ENCODE measurements at regions not wholly inside any gene's neighbourhood (a gene's known extent, or its start where the extent isn't known, plus 50 kb on each side); places are given as distances from the start of the nearest gene placed in this dataset.
"Not testable (repeated sequence)": the region's sequence is repeated elsewhere in the genome, so short reads cannot be mapped to it uniquely, and the experiment has no call there.

GRCh38 chr1:100597061-100597741 is 59.3 kb downstream of the GPR88 start:
- TF ChIP-seq CTCF (conservative IDR thresholded peaks at IDR 0.05; ENCODE audit: low read depth, low read length) = no peak
- peak; percentile 71 for DNase-seq (ENCODE audit: low read depth)
- H3K4me3 ChIP-seq (ENCODE audit: low read depth, low read length) = no peak overlapping the region

GRCh38 chr1:100597784-100598183 is 59.8 kb downstream of the GPR88 start:
- no peak for TF ChIP-seq CTCF (conservative IDR thresholded peaks at IDR 0.05; ENCODE audit: low read depth, low read length)
- H3K4me3 ChIP-seq (ENCODE audit: low read depth, low read length) = no peak overlapping the region
- peak; percentile 44 for DNase-seq (ENCODE audit: low read depth)

- DNase-seq (ENCODE audit: low read depth); H3K4me3 ChIP-seq (ENCODE audit: low read depth, low read length): not testable (repeated sequence)
Observed at GRCh38 chr1:100600377-100600776, 62.4 kb downstream of the GPR88 start.

DNA sequence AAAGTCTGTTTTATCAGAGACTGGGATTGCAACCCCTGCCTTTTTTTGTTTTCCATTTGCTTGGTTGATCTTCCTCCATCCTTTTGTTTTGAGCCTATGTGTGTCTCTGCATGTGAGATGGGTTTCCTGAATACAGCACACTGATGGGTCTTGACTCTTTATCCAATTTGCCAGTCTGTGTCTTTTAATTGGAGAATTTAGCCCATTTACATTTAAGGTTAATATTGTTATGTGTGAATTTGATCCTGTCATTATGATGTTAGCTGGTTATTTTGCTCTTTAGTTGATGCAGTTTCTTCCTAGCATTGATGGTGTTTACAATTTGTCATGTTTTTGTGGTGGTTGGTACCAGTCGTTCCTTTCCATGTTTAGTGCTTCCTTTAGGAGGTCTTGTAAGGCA is 64.1 kb downstream of the GPR88 start:
- not testable (repeated sequence) for DNase-seq (ENCODE audit: low read depth); H3K4me3 ChIP-seq (ENCODE audit: low read depth, low read length)

GRCh38 chr1:100604372-100604771 is 66.4 kb downstream of the GPR88 start:
- DNase-seq (ENCODE audit: low read depth) = no peak
- no peak overlapping the region for H3K4me3 ChIP-seq (ENCODE audit: low read depth, low read length)
- no peak for TF ChIP-seq CTCF (conservative IDR thresholded peaks at IDR 0.05; ENCODE audit: low read depth, low read length)

GRCh38 chr1:100606438-100606837 is 68.5 kb downstream of the GPR88 start:
- peak; percentile 89 for DNase-seq (ENCODE audit: low read depth)
- no peak overlapping the region for H3K4me3 ChIP-seq (ENCODE audit: low read depth, low read length)
- peak; percentile 87 for TF ChIP-seq CTCF (conservative IDR thresholded peaks at IDR 0.05; ENCODE audit: low read depth, low read length)

DNA sequence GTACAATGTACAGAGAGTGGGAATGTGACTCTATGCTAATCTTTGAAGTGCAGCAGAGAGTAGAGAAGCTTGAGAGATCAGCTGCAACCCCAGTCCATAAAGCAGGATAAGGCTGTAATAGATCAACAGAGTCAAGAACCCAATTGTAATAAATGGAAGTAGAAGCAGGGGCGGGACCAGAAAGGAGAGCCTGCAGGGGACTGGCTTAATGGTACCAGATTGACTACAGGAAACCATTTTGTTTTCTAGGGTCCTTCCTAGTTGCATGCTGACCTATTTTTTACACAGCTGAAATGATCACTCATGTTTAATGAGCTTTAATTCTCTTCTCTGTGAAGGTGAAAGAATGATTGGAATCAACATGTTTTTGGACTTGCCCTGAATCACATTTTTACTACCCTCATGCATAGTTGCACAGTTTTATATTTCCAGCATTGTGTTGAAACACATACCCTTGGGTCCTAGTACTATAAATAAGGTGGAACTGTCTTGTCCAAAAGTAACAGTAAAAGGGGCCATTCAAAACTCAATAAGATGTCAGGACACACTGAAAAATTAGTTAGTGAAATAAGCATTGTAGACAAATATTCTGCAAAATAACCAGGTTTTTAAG is 69.8 kb downstream of the GPR88 start:
- TF ChIP-seq CTCF (conservative IDR thresholded peaks at IDR 0.05; ENCODE audit: low read depth, low read length) = no peak
- H3K4me3 ChIP-seq (ENCODE audit: low read depth, low read length) = no peak overlapping the region
- DNase-seq (ENCODE audit: low read depth) = no peak

GRCh38 chr1:100609849-100610248 is 71.9 kb downstream of the GPR88 start:
- H3K4me3 ChIP-seq (ENCODE audit: low read depth, low read length) = no peak overlapping the region
- no peak for TF ChIP-seq CTCF (conservative IDR thresholded peaks at IDR 0.05; ENCODE audit: low read depth, low read length)
- no peak for DNase-seq (ENCODE audit: low read depth)

Data from choroid plexus epithelial cell (primary cell).